HG03469 (cell line): ENCODE measurements at regions not wholly inside any gene's neighbourhood (a gene's known extent, or its start where the extent isn't known, plus 50 kb on each side); places are given as distances from the start of the nearest gene placed in this dataset.

Experiments used
- ATAC-seq: cut with Tn5 transposase; IDR thresholded peaks from one replicate; pipeline ENCODE4 v1.9.1; 2021; ENCODE audit warnings: mild to moderate bottlenecking, moderate library complexity, moderate number of reproducible peaks; ENCODE audit not compliant: unreplicated experiment

DNA sequence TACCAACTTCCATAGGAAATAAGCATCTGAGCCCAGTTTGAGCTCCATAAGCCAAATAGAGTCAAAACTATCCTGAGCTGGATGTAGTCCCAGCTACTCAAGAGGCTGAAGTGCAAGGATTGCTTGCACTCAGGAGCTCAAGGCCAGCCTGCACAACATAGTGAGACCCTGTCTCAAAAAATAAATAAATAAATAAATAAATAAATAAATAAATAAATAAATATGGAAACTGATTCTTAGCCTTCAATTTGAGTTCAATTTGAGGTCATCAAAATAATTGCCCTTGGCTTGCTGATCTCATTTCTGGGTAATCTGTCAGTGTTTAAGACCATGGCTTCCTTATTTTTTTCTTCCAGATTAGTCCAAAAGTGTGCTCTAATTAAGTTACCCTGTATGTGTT is 184.9 kb upstream of the CDH20 start:
- no peak for ATAC-seq

DNA sequence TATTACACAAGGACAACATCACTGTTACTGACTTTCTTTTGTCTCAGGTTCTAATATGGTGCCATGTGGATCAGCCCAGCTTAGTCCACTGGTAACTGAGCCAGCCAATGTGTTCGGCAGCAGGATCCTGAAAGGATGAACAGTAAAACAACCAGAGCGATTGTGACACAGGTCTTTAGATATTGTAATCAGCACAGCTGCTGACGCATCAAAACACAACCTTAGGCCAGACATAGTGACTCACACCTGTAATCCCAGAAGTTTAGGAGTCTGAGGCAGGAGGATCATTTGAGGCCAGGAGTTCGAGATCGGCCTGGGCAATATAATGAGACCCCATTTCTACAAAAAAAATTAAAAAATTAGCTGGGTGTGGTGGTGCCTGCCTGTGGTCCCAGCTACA is 183.4 kb upstream of the CDH20 start:
- ATAC-seq = no peak

- ATAC-seq = no peak
Measured at GRCh38 chr18:61153571-61153970, 179.7 kb upstream of the CDH20 start.

GRCh38 chr18:61154866-61155265 is 178.4 kb upstream of the CDH20 start:
- no peak for ATAC-seq

DNA sequence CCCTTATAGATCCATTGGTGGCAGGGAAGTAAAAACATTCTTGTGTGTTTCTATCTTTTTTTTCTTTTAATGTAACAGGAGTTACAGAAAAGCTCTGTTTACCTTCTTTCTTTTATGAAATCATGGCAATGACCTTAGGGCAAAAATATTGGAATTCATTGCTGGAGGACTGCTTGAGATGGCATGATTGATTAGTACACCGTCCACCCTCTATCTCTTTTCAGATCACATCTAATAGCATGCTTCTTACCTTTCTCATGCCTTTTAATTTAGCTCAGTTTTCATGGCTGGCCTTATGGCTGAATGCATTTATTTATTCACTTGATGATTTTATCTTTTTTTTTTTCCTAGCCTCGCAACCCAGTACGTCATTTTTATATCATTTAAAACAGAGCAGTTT is 177.6 kb upstream of the CDH20 start:
- no peak for ATAC-seq

DNA sequence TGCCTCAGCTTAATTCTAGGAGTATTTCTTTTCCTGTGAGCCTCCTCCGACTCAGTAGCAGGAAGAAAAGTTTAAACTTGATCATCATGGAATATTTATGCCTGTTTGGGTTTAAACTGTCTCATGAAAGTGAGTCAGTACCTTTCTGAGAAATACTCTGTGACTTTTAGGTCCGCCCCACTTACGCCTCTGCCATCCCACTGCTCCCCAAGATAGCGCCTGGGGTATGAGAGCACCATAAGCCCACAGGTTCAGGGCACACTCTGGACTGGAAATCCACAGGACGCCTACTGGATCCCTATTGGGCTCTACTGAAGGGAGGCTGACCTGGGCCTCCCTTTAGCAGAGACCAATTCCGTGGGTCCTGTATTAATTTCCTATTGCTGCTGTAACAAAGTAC is 175.8 kb upstream of the CDH20 start:
- no peak for ATAC-seq

DNA sequence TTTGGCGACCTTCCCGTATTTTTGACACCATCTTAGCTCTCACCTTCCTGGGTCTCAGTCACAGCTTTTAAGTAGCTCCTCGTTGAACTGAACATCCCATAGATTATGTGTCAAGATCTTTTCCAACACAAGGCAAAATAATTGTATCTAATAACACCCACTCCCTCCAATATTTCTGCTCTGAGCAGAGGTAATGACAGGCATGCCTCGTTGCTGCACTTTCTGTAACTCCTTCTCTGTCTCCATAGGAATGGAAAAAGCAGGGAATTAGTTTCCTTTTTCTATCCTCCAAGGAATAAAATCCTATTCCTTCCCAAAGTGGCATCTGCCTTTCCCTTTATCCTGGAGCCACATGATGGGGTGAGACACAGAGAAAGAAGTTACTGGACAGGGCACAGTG is 174.0 kb upstream of the CDH20 start:
- ATAC-seq = no peak

DNA sequence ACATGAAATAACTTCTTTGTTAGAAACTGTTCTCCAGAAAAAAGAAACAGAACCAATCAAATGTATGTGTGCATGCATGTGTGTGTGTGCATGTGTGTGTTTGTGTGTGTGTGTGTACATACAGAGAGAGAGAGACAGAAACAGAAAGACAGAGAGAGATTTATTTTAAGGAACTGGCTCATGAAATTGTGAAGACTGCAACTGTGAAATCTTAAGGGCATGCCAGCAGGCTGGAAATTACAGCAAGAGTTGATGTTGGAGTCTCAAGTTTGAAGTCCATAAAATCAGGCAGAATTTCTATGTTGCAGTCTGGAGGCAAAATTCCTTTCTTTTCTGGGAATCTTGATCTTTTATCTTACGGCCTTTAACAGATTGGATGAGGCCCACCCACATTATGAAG is 168.9 kb upstream of the CDH20 start:
- no peak for ATAC-seq

DNA sequence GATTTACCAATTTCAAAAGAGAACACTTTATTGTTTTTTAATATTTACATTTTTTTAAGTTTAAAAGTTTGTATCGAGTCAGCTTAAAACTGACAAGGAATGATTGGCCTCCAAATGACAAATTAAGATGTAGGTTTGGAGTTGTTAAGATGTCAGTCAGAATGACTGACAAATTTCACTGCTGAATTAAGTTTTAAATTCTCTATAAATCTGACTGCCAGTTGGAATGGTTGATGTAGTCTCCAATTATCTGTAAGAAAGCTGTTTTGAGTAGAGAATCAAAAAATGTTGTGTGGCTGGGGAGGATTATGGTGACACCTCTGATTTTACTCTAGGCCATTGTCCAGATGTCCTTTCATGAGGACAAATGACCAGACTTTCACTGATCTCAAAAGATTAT is 165.3 kb upstream of the CDH20 start:
- ATAC-seq = no peak

- no peak for ATAC-seq
Measured at GRCh38 chr18:61169386-61169785, 163.8 kb upstream of the CDH20 start.

- ATAC-seq = no peak
Measured at GRCh38 chr18:61172624-61173023, 160.6 kb upstream of the CDH20 start.

GRCh38 chr18:61173554-61173953 is 159.7 kb upstream of the CDH20 start:
- no peak for ATAC-seq

DNA sequence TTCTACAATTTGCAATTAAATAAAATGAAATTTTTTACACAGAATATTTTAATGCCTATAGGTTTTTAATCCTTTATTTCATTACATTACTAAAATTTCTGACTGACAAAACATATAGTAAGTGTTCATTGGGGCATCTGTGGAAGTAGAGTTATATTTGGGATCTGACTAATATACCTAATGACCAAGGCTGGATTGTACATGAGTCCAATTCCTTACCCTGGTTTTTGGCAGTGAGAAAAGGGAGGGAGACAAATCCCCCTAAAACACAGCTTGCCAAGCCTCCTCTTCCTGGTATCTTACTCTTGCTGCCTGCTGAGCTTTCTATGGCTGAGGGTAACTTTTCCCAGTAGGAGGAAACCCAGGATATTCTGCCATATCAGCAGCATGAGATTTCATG is 149.4 kb upstream of the CDH20 start:
- no peak for ATAC-seq

DNA sequence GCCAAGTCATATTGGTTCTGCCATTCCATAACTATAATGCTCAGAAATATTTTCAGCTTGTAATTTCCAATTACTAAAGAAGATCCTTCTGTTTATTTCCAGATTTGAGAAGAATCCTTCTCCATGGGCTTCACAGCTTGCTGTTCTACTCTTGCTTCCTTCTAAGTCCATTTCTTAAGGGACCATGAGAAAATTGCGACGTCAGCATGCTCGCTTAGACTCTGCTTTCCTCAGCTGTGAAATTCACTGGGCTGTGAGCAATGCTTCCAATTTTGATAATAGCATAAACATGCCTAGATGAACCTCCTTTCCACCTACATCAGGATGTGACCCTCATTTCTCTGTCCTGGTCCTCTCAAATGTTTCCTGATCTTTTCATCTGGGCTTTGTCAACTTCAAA is 145.3 kb upstream of the CDH20 start:
- no peak for ATAC-seq

- ATAC-seq = no peak
Measured at GRCh38 chr18:61189376-61189775, 143.9 kb upstream of the CDH20 start.

- no peak for ATAC-seq
Measured at GRCh38 chr18:61194726-61195125, 138.5 kb upstream of the CDH20 start.

GRCh38 chr18:61196750-61197149 is 136.5 kb upstream of the CDH20 start:
- no peak for ATAC-seq

GRCh38 chr18:61198486-61198885 is 134.7 kb upstream of the CDH20 start:
- ATAC-seq = no peak

GRCh38 chr18:61199171-61199848 is 133.9 kb upstream of the CDH20 start:
- no peak for ATAC-seq

DNA sequence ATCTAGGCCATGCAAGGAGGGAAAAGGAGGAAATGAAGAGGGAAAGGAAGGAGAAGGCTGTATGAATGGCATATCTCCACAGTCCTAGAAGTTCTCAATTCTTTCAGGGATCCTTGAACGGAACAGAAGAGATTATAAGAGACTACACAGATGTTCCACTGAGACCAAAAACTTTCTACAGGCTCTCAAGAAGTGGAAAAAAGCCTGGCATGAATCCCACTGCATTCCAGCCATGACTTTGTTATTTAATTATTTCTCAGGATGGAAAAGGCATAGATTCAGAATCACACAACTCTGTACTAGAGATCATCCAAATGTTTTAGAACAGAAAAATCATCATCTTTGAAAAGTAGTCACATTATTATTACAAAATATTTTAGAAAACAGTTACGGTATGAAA is 131.7 kb upstream of the CDH20 start:
- no peak for ATAC-seq

- ATAC-seq = no peak
Measured at GRCh38 chr18:61203151-61203550, 130.1 kb upstream of the CDH20 start.

DNA sequence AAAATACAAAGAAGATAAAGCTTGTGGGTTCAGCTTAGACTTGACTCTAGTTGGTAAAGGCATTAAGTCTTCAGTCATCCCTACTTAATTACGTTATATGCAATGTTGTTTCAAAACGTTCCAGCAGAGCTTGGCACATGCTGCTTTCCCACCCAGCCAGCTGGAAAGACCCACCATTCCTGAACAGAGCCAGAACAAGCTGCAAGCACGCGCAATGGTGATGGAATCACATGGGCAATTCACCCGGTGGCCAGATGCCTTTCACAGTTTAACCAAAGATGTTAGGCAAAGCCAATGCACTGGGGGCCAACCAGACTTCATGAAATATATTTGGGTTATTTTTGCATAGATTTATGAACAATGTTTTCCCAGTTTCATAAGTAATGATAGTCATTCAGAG is 123.4 kb upstream of the CDH20 start:
- ATAC-seq = no peak

DNA sequence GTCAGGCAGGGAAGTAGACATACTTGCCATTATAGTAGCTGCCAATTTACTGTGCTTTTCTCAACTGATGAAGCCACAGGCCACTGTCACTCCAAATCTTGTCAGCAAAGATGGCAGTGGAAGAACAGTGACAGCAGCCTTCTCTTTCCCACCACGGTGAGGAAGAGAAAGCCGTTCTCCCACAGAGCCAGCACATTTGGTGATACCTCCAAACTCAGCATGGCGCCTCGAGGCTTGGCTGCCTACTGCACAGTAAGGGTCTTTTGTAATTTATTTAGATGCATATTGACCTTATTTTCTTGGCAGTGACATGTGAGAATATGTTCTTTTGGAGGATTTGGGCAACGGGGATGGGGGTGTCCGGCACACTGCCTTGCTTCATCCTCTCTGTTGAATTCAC is 117.2 kb upstream of the CDH20 start:
- no peak for ATAC-seq
